Upper lobe of left lung (tissue), 4 donors: ENCODE measurements at regions not wholly inside any gene's neighbourhood (a gene's known extent, or its start where the extent isn't known, plus 50 kb on each side); places are given as distances from the start of the nearest gene placed in this dataset.

Source experiments
- CTCF ChIP-seq, 6 experiments: fragments of 450-650 bp in 4 of 6; fragments of 200-600 bp in 2 of 6; sonication (generic) in 2 of 6; IDR thresholded peaks; one replicate each; pipeline ENCODE4 v1.5.1; 2016 to 2019; ENCODE audit warnings: antibody characterized with exemption in 6 of 6
- POLR2A ChIP-seq, 4 donors: fragments of 450-650 bp; IDR thresholded peaks; one replicate each; pipeline ENCODE4 v1.5.1; 2016 to 2017; ENCODE audit warnings: antibody characterized with exemption in 4 of 4, mild to moderate bottlenecking in 2 of 4

GRCh38 chr1:185663332-185663731, 70.9 kb upstream of the HMCN1 start:
- TF ChIP-seq CTCF (IDR thresholded peaks at IDR 0.05) (no peak), POLR2A (IDR thresholded peaks at IDR 0.05) (no peak)
